Upper lobe of left lung (tissue), 6 donors: ENCODE measurements at regions not wholly inside any gene's neighbourhood (a gene's known extent, or its start where the extent isn't known, plus 50 kb on each side); places are given as distances from the start of the nearest gene placed in this dataset.

Source experiments
- ATAC-seq, 2 donors: fragments of 200-7000 bp; cut with Tn5 transposase; one replicate each; pipeline ENCODE4 v1.9.1; 2022; ENCODE audit warnings: mild to moderate bottlenecking in 2 of 2, moderate library complexity in 2 of 2; ENCODE audit not compliant: low FRiP score in 2 of 2
- DNase-seq, 2 donors: peaks; one replicate each; pipeline ENCODE4 v3.0.0-alpha.2; 2019 to 2020
- H3K27ac ChIP-seq, 4 donors: fragments of 200-600 bp; sonication (generic); one replicate each; pipeline ENCODE4 v1.5.1; 2016 to 2019
- H3K27me3 ChIP-seq, 4 donors: fragments of 200-600 bp; sonication (generic); one replicate each; pipeline ENCODE4 v1.5.1; 2017 to 2019
- H3K36me3 ChIP-seq, 4 donors: fragments of 200-600 bp; sonication (generic); one replicate each; pipeline ENCODE4 v1.5.1; 2016 to 2019
- H3K4me1 ChIP-seq, 4 donors: fragments of 200-600 bp; sonication (generic); one replicate each; pipeline ENCODE4 v1.5.1; 2018 to 2019
- H3K4me3 ChIP-seq, 4 donors: fragments of 200-600 bp; sonication (generic); one replicate each; pipeline ENCODE4 v1.5.1; 2017 to 2019; ENCODE audit warnings: mild to moderate bottlenecking in 2 of 4, moderate library complexity in 1 of 4
- H3K9me3 ChIP-seq, 4 donors: fragments of 200-600 bp; sonication (generic); one replicate each; pipeline ENCODE4 v1.5.1; 2018 to 2019
- EP300 ChIP-seq, 4 donors: sonication (generic); formaldehyde crosslinking; IDR thresholded peaks; one replicate each; pipeline ENCODE4 v1.5.1; 2017; ENCODE audit warnings: antibody characterized with exemption in 4 of 4, control low read depth in 2 of 4
- POLR2A ChIP-seq, 4 donors: fragments of 450-650 bp; IDR thresholded peaks; one replicate each; pipeline ENCODE4 v1.5.1; 2016 to 2017; ENCODE audit warnings: antibody characterized with exemption in 4 of 4, mild to moderate bottlenecking in 2 of 4
- POLR2AphosphoS5 ChIP-seq, 2 donors: sonication (generic); formaldehyde crosslinking; IDR thresholded peaks; one replicate each; pipeline ENCODE4 v1.5.1; 2017; ENCODE audit warnings: antibody characterized with exemption in 2 of 2
- WGBS, 2 donors: methylation state at CpG; one replicate each; pipeline ENCODE4 v1.1.5; 2017 to 2018; 5-methylcytosine and 5-hydroxymethylcytosine counted together
- TF ChIP-seq, protein P1 (sequence below), 6 experiments: fragments of 450-650 bp in 4 of 6; fragments of 200-600 bp in 2 of 6; sonication (generic) in 2 of 6; IDR thresholded peaks; one replicate each; pipeline ENCODE4 v1.5.1; 2016 to 2019; ENCODE audit warnings: antibody characterized with exemption in 6 of 6
- donor health status: DM: no; HTN: no; CAD: no; lungs with moderate emphysema.
- donor health status: DM: no; HTN: yes; CAD: no; lungs with severe emphysema.

DNA sequence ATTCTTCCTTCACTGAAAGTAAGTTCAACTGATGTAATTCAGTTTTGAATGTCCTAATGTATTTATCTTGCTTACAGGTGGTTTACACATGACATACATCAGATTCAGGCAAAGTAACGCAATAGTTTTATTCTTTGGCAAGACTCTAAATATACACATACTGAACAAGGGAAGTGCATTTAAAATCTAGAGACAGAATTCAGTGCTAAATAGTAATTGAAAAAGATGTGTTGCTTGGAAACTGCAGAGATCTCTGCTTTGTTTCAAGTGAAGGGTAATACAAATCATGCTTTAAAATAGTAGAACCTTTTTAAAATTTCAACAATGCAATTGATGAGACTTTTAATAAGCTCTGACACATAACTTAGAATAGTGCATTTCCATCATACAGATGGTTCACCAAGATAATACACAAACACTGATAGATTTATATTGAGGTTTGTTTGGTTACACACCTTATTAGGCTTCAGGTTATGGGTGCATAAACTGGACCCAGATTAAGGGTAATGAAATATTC lies 581.0 kb upstream of the MIR17HG start:
- H3K4me1 ChIP-seq = no peaks in the 10 kb centered on the region

DNA sequence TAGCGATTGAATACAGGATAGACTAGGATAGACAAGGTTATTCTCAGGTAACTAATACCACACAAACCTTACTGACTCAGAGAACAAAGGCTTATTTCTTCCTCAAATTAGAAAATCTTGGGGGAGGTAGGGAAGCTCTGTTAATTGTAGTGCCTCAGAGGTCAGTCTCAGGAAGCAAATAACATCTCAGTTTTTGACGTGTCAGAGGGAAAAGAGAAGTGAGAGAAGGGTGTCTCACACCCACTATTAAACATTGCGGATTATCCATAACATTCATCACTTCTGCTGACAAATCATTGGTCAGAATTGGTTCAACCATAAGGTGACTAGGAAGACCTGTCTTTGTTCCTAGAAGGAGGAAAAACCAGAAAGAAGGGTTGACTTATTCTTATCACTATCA lies 579.4 kb upstream of the MIR17HG start:
- no peak overlapping the region for H3K27ac ChIP-seq
- no peak for ATAC-seq
- WGBS, 2 donors = 66 to 70% methylated on average over 3 of the region's 3 CpGs
- H3K36me3 ChIP-seq = no peaks in the 10 kb centered on the region
- no peak for DNase-seq
- H3K27me3 ChIP-seq = no peaks in the 10 kb centered on the region
- H3K4me3 ChIP-seq = no peak overlapping the region
- no peaks in the 10 kb centered on the region for H3K4me1 ChIP-seq
- TF ChIP-seq POLR2AphosphoS5 (IDR thresholded peaks at IDR 0.05) = no peak
- TF ChIP-seq, protein P1, sequence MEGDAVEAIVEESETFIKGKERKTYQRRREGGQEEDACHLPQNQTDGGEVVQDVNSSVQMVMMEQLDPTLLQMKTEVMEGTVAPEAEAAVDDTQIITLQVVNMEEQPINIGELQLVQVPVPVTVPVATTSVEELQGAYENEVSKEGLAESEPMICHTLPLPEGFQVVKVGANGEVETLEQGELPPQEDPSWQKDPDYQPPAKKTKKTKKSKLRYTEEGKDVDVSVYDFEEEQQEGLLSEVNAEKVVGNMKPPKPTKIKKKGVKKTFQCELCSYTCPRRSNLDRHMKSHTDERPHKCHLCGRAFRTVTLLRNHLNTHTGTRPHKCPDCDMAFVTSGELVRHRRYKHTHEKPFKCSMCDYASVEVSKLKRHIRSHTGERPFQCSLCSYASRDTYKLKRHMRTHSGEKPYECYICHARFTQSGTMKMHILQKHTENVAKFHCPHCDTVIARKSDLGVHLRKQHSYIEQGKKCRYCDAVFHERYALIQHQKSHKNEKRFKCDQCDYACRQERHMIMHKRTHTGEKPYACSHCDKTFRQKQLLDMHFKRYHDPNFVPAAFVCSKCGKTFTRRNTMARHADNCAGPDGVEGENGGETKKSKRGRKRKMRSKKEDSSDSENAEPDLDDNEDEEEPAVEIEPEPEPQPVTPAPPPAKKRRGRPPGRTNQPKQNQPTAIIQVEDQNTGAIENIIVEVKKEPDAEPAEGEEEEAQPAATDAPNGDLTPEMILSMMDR (IDR thresholded peaks at IDR 0.05) = no peak
- no peak for TF ChIP-seq EP300 (IDR thresholded peaks at IDR 0.05)
- TF ChIP-seq POLR2A (IDR thresholded peaks at IDR 0.05) = no peak
- H3K9me3 ChIP-seq = no peaks in the 10 kb centered on the region

More for the DNA sequence above, 581.0 kb upstream of the MIR17HG start:
- ATAC-seq (no peak), DNase-seq (no peak)
- Histone ChIP-seq H3K9me3 (no peaks in the 10 kb centered on the region), H3K27me3 (no peaks in the 10 kb centered on the region), H3K27ac (no peak overlapping the region), H3K36me3 (no peaks in the 10 kb centered on the region), H3K4me3 (no peak overlapping the region)
- TF ChIP-seq, protein P1 (IDR thresholded peaks at IDR 0.05) = no peak
- TF ChIP-seq POLR2A (IDR thresholded peaks at IDR 0.05) (no peak), EP300 (IDR thresholded peaks at IDR 0.05) (no peak)
- 88 to 91% methylated on average over 1 of the region's 1 CpG for WGBS, 2 donors

DNA sequence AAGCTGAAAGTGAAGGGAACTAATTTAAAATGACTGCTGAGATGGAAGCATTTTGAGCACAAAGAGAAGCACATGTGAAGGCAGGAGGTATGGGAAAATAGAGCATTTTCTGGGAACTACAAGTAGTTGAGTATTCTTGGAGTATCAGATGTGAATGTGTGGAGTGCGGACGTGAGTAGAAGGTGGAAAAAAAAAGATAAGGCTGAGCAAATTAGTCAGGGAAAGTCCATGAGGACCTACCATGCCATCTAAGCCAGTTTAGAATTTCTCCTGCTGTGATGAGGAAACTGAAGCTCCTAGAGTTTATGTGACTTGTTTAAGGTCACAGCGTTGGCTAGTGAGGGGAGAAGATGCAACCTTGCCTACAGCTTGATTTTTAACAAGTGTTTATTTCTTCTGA lies 578.1 kb upstream of the MIR17HG start:
- Histone ChIP-seq H3K36me3 (no peaks in the 10 kb centered on the region), H3K9me3 (no peaks in the 10 kb centered on the region), H3K4me1 (no peaks in the 10 kb centered on the region), H3K27me3 (no peaks in the 10 kb centered on the region), H3K4me3 (no peak overlapping the region), H3K27ac (no peak overlapping the region)
- DNase-seq (no peak), ATAC-seq (no peak)
- TF ChIP-seq POLR2AphosphoS5 (IDR thresholded peaks at IDR 0.05) (no peak), POLR2A (IDR thresholded peaks at IDR 0.05) (no peak), EP300 (IDR thresholded peaks at IDR 0.05) (no peak)
- TF ChIP-seq, protein P1 (IDR thresholded peaks at IDR 0.05) = no peak
- WGBS, 2 donors = 72 to 80% methylated on average over 3 of the region's 3 CpGs

DNA sequence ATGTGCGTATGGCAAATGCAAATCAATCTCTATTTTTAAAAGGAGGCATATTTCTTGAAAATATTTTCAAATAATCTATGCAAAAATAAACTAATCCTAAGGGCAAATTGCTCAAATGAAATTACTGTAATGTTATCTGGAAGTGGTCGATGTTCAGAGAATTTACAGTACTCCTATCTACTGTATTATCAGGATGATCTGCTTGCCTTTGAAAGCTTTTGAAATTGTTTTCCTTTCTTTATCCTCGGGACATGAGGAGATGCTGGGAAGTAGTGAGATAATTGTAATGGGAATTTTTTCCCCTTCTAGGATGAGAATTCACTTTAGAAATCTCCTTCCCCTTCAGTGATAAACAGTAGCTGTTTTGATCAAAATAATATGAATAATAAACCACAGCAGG lies 577.2 kb upstream of the MIR17HG start:
- no peak for ATAC-seq

DNA sequence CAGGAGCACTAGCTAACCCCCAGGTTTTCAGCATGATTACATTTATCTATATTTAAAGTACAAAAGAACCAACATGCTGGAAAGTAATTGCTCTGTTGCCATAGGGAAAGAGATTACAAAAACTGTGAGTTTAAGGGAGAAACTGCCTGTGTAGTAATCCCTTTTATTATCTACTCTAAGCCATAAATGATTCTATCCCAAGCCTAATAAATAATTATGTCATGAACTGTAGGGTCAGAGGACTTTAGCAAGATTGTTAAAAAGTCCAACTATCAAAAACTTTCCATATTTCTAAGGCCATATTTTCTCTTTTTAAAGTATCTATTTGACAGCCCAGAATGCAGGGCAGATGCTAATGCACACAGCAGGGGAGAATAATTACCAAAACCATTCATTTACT lies 573.8 kb upstream of the MIR17HG start:
- H3K27ac ChIP-seq = no peak overlapping the region
- DNase-seq (no peak), ATAC-seq (no peak)
- no peaks in the 10 kb centered on the region for H3K36me3 ChIP-seq
- H3K27me3 ChIP-seq = no peaks in the 10 kb centered on the region
- TF ChIP-seq EP300 (IDR thresholded peaks at IDR 0.05) (no peak), POLR2A (IDR thresholded peaks at IDR 0.05) (no peak), POLR2AphosphoS5 (IDR thresholded peaks at IDR 0.05) (no peak)
- TF ChIP-seq, protein P1 (IDR thresholded peaks at IDR 0.05) = no peak
- H3K9me3 ChIP-seq = no peaks in the 10 kb centered on the region
- no peaks in the 10 kb centered on the region for H3K4me1 ChIP-seq
- no peak overlapping the region for H3K4me3 ChIP-seq

More for the DNA sequence above, 577.2 kb upstream of the MIR17HG start:
- 55 to 58% methylated on average over 3 of the region's 3 CpGs for WGBS, 2 donors
- Histone ChIP-seq H3K9me3 (no peaks in the 10 kb centered on the region), H3K4me3 (no peak overlapping the region), H3K36me3 (no peaks in the 10 kb centered on the region), H3K27me3 (no peaks in the 10 kb centered on the region), H3K27ac (no peak overlapping the region), H3K4me1 (no peaks in the 10 kb centered on the region)
- no peak for DNase-seq
- TF ChIP-seq, protein P1 (IDR thresholded peaks at IDR 0.05) = no peak
- TF ChIP-seq EP300 (IDR thresholded peaks at IDR 0.05) (no peak), POLR2A (IDR thresholded peaks at IDR 0.05) (no peak), POLR2AphosphoS5 (IDR thresholded peaks at IDR 0.05) (no peak)
